IPS-15b (cell line): ENCODE measurements at regions not wholly inside any gene's neighbourhood (a gene's known extent, or its start where the extent isn't known, plus 50 kb on each side); places are given as distances from the start of the nearest gene placed in this dataset.
"Not testable (repeated sequence)": the region's sequence is repeated elsewhere in the genome, so short reads cannot be mapped to it uniquely, and the experiment has no call there.

Experiments used
- H3K27me3 ChIP-seq: one replicate; pipeline ENCODE4 v1.6.1; 2013; ENCODE audit warnings: low read length; ENCODE audit not compliant: control insufficient read depth, insufficient read depth
- H3K36me3 ChIP-seq: one replicate; pipeline ENCODE4 v1.6.1; 2013; ENCODE audit warnings: low read length; ENCODE audit not compliant: control insufficient read depth, insufficient read depth
- H3K4me1 ChIP-seq: one replicate; pipeline ENCODE4 v1.6.1; 2013; ENCODE audit warnings: mild to moderate bottlenecking, low read length; ENCODE audit not compliant: control insufficient read depth, insufficient read depth
- H3K4me3 ChIP-seq: one replicate; pipeline ENCODE4 v1.5.1; 2013; ENCODE audit warnings: low read depth, low read length
- H3K9ac ChIP-seq: one replicate; pipeline ENCODE4 v1.6.1; 2013; ENCODE audit warnings: low read depth, mild to moderate bottlenecking, low read length
- H3K9me3 ChIP-seq: one replicate; pipeline ENCODE4 v1.6.1; 2013; ENCODE audit warnings: mild to moderate bottlenecking, low read length; ENCODE audit not compliant: control insufficient read depth, insufficient read depth

GRCh38 chr11:45754741-45755140 lies 50.2 kb upstream of the SLC35C1 start:
- no peak overlapping the region for H3K9ac ChIP-seq
- no peak overlapping the region for H3K4me3 ChIP-seq
- no peaks in the 10 kb centered on the region for H3K27me3 ChIP-seq
- H3K36me3 ChIP-seq = no peaks in the 10 kb centered on the region
- H3K4me1 ChIP-seq = peaks cover 2% of the 10 kb centered on the region
- H3K9me3 ChIP-seq = no peaks in the 10 kb centered on the region

- Histone ChIP-seq H3K36me3 (no peaks in the 10 kb centered on the region), H3K4me3 (no peak overlapping the region), H3K9me3 (no peaks in the 10 kb centered on the region), H3K27me3 (no peaks in the 10 kb centered on the region), H3K4me1 (peaks cover 2% of the 10 kb centered on the region), H3K9ac (no peak overlapping the region)
Observed at GRCh38 chr11:45754261-45754709, 50.7 kb upstream of the SLC35C1 start.

GRCh38 chr11:45752106-45752505 lies 52.8 kb upstream of the SLC35C1 start:
- Histone ChIP-seq H3K27me3 (no peaks in the 10 kb centered on the region), H3K9ac (no peak overlapping the region), H3K9me3 (no peaks in the 10 kb centered on the region), H3K36me3 (no peaks in the 10 kb centered on the region), H3K4me3 (no peak overlapping the region), H3K4me1 (peaks cover under 1% of the 10 kb centered on the region)

- Histone ChIP-seq H3K27me3 (no peaks in the 10 kb centered on the region), H3K9ac (no peak overlapping the region), H3K4me3 (no peak overlapping the region), H3K36me3 (no peaks in the 10 kb centered on the region), H3K4me1 (no peaks in the 10 kb centered on the region), H3K9me3 (no peaks in the 10 kb centered on the region)
Observed at GRCh38 chr11:45751430-45751829, 53.5 kb upstream of the SLC35C1 start.

GRCh38 chr11:45750439-45750838 lies 54.5 kb upstream of the SLC35C1 start:
- H3K9me3 ChIP-seq = no peaks in the 10 kb centered on the region
- no peak overlapping the region for H3K4me3 ChIP-seq
- H3K27me3 ChIP-seq = no peaks in the 10 kb centered on the region
- no peaks in the 10 kb centered on the region for H3K4me1 ChIP-seq
- no peak overlapping the region for H3K9ac ChIP-seq
- no peaks in the 10 kb centered on the region for H3K36me3 ChIP-seq

- no peaks in the 10 kb centered on the region for H3K9me3 ChIP-seq
- H3K36me3 ChIP-seq = no peaks in the 10 kb centered on the region
- H3K27me3 ChIP-seq = no peaks in the 10 kb centered on the region
- no peak overlapping the region for H3K4me3 ChIP-seq
- H3K4me1 ChIP-seq = no peaks in the 10 kb centered on the region
- H3K9ac ChIP-seq = no peak overlapping the region
Observed at GRCh38 chr11:45748801-45749200, 56.1 kb upstream of the SLC35C1 start.

GRCh38 chr11:45745065-45745811 lies 59.7 kb upstream of the SLC35C1 start:
- H3K9me3 ChIP-seq = no peaks in the 10 kb centered on the region
- no peaks in the 10 kb centered on the region for H3K36me3 ChIP-seq
- no peak overlapping the region for H3K9ac ChIP-seq
- no peak overlapping the region for H3K4me3 ChIP-seq
- no peaks in the 10 kb centered on the region for H3K27me3 ChIP-seq
- H3K4me1 ChIP-seq = no peaks in the 10 kb centered on the region

GRCh38 chr11:45743556-45744468 lies 61.1 kb upstream of the SLC35C1 start:
- no peaks in the 10 kb centered on the region for H3K36me3 ChIP-seq
- H3K27me3 ChIP-seq = no peaks in the 10 kb centered on the region
- H3K9ac ChIP-seq = no peak overlapping the region
- no peak overlapping the region for H3K4me3 ChIP-seq
- no peaks in the 10 kb centered on the region for H3K9me3 ChIP-seq
- H3K4me1 ChIP-seq = no peaks in the 10 kb centered on the region

GRCh38 chr11:45741582-45741981 lies 63.4 kb upstream of the SLC35C1 start:
- no peaks in the 10 kb centered on the region for H3K9me3 ChIP-seq
- no peaks in the 10 kb centered on the region for H3K4me1 ChIP-seq
- H3K4me3 ChIP-seq = no peak overlapping the region
- no peaks in the 10 kb centered on the region for H3K27me3 ChIP-seq
- H3K9ac ChIP-seq = no peak overlapping the region
- H3K36me3 ChIP-seq = no peaks in the 10 kb centered on the region

GRCh38 chr11:45741032-45741431 lies 63.9 kb upstream of the SLC35C1 start:
- Histone ChIP-seq H3K4me1 (no peaks in the 10 kb centered on the region), H3K9me3 (peaks cover 2% of the 10 kb centered on the region), H3K27me3 (no peaks in the 10 kb centered on the region), H3K9ac (no peak overlapping the region), H3K4me3 (no peak overlapping the region), H3K36me3 (no peaks in the 10 kb centered on the region)

GRCh38 chr11:45739866-45740265 lies 65.1 kb upstream of the SLC35C1 start:
- Histone ChIP-seq H3K9me3 (peaks cover 2% of the 10 kb centered on the region), H3K9ac (no peak overlapping the region), H3K4me3 (no peak overlapping the region), H3K4me1 (no peaks in the 10 kb centered on the region), H3K27me3 (no peaks in the 10 kb centered on the region), H3K36me3 (no peaks in the 10 kb centered on the region)

GRCh38 chr11:45739071-45739470 lies 65.9 kb upstream of the SLC35C1 start:
- not testable (repeated sequence) for H3K4me3 ChIP-seq, H3K4me1 ChIP-seq, H3K27me3 ChIP-seq, H3K36me3 ChIP-seq, H3K9ac ChIP-seq, H3K9me3 ChIP-seq
